ENCODE measurements at regions not wholly inside any gene's neighbourhood (a gene's known extent, or its start where the extent isn't known, plus 50 kb on each side); places are given as distances from the start of the nearest gene placed in this dataset.

DNA sequence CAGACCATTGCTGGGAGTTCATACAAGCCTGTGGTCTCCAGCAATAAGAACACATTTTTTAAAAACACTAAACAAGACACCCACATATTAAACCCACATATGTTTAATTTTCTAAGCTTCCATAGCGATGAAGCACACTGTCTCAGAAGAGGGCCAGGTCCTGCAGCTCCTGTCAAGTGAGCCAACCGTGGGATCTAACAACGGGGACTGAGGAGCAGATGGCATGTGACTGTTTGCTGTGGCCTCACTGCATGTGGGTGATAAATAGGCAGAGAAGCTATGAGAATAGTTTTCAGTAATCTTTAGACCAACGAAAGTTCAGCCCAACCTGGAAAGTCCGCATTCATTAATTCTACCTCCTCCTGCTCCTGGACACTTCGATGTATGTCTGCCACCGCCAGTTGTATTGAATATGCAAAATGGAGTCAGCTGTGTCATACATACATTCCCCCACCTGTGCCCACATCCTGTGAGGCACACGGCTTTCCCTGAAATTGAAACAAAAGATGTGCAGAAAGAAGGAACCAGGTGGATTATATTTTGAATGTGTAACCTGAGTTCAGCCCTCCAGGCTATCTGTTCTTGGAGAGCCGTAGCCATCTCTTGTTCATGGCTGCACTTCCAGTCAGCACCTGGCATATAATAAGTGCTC is 88.2 kb downstream of the MIS18A start:
- no peaks in the 10 kb centered on the region for H3K9me3 ChIP-seq (replicated peaks; ENCODE audit: control insufficient read depth, insufficient read depth, low read depth, low read length)
- no peak overlapping the region for H3K27ac ChIP-seq (ENCODE audit: extremely low read depth, low read depth, low read length)
- ATAC-seq, result no peak
- in situ Hi-C loops (cut with MboI) (no loop called here), intact Hi-C loops (cut with micrococcal nuclease) (no loop called here)
- no peaks in the 10 kb centered on the region for H3K36me3 ChIP-seq (ENCODE audit: control insufficient read depth, insufficient read depth, low read length)
- H3K4me3 ChIP-seq, result no peak overlapping the region
- H2AFZ ChIP-seq (ENCODE audit: low read depth, low read length), result no peak overlapping the region
- DNase-seq (ENCODE audit: extremely low read depth in 1 of 4, low spot score in 3 of 4), result no peak
- H3K4me2 ChIP-seq (ENCODE audit: insufficient read depth, low read length), result no peak overlapping the region
- 1% methylated on average over 9 of the region's 9 CpGs for WGBS (ENCODE audit: insufficient coverage, low coverage, missing lambda C conversion rate)
- POLR2A ChIA-PET, result no interaction called here
- H3K4me1 ChIP-seq (replicated peaks in 1 of 2; ENCODE audit: control insufficient read depth in 2 of 2, insufficient read depth in 2 of 2, low read length in 2 of 2), result no peaks in the 10 kb centered on the region
- no peaks in the 10 kb centered on the region for H3K9me1 ChIP-seq (ENCODE audit: control insufficient read depth, insufficient read depth, low read length)
- H3K9ac ChIP-seq (ENCODE audit: insufficient read depth in 1 of 2, low read depth in 2 of 2, low read length in 2 of 2), result no peak overlapping the region
- H3K79me2 ChIP-seq (ENCODE audit: control insufficient read depth, insufficient read depth, low read length), result no peaks in the 10 kb centered on the region
- CTCF ChIA-PET (ENCODE audit: low intra/inter-chr PET ratio), result no interaction called here
- BruUV-seq (replicated peaks), result no TSS peak
- 0 out of 2 replicates have a peak, but pooled peaks cover 4% of the 10 kb centered on the region for H4K20me1 ChIP-seq (replicated peaks; ENCODE audit: control insufficient read depth, insufficient read depth, low read length)
- peaks cover 12 to 46% of the 10 kb centered on the region in 2 experiments for H3K27me3 ChIP-seq (ENCODE audit: control insufficient read depth in 2 of 2, insufficient read depth in 2 of 2, low read length in 2 of 2)
- FAIRE-seq, result no peak
- TF ChIP-seq, protein P1, sequence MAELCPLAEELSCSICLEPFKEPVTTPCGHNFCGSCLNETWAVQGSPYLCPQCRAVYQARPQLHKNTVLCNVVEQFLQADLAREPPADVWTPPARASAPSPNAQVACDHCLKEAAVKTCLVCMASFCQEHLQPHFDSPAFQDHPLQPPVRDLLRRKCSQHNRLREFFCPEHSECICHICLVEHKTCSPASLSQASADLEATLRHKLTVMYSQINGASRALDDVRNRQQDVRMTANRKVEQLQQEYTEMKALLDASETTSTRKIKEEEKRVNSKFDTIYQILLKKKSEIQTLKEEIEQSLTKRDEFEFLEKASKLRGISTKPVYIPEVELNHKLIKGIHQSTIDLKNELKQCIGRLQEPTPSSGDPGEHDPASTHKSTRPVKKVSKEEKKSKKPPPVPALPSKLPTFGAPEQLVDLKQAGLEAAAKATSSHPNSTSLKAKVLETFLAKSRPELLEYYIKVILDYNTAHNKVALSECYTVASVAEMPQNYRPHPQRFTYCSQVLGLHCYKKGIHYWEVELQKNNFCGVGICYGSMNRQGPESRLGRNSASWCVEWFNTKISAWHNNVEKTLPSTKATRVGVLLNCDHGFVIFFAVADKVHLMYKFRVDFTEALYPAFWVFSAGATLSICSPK (IDR thresholded peaks at IDR 0.05; ENCODE audit: borderline replicate concordance), result no peak
- TF ChIP-seq, protein P2, sequence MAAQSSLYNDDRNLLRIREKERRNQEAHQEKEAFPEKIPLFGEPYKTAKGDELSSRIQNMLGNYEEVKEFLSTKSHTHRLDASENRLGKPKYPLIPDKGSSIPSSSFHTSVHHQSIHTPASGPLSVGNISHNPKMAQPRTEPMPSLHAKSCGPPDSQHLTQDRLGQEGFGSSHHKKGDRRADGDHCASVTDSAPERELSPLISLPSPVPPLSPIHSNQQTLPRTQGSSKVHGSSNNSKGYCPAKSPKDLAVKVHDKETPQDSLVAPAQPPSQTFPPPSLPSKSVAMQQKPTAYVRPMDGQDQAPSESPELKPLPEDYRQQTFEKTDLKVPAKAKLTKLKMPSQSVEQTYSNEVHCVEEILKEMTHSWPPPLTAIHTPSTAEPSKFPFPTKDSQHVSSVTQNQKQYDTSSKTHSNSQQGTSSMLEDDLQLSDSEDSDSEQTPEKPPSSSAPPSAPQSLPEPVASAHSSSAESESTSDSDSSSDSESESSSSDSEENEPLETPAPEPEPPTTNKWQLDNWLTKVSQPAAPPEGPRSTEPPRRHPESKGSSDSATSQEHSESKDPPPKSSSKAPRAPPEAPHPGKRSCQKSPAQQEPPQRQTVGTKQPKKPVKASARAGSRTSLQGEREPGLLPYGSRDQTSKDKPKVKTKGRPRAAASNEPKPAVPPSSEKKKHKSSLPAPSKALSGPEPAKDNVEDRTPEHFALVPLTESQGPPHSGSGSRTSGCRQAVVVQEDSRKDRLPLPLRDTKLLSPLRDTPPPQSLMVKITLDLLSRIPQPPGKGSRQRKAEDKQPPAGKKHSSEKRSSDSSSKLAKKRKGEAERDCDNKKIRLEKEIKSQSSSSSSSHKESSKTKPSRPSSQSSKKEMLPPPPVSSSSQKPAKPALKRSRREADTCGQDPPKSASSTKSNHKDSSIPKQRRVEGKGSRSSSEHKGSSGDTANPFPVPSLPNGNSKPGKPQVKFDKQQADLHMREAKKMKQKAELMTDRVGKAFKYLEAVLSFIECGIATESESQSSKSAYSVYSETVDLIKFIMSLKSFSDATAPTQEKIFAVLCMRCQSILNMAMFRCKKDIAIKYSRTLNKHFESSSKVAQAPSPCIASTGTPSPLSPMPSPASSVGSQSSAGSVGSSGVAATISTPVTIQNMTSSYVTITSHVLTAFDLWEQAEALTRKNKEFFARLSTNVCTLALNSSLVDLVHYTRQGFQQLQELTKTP (IDR thresholded peaks at IDR 0.05; ENCODE audit: low read depth in 1 of 2, partially characterized antibody in 2 of 2), result no peak
- TF ChIP-seq ARID1B (IDR thresholded peaks at IDR 0.05), result no peak
- TF ChIP-seq, protein P3, sequence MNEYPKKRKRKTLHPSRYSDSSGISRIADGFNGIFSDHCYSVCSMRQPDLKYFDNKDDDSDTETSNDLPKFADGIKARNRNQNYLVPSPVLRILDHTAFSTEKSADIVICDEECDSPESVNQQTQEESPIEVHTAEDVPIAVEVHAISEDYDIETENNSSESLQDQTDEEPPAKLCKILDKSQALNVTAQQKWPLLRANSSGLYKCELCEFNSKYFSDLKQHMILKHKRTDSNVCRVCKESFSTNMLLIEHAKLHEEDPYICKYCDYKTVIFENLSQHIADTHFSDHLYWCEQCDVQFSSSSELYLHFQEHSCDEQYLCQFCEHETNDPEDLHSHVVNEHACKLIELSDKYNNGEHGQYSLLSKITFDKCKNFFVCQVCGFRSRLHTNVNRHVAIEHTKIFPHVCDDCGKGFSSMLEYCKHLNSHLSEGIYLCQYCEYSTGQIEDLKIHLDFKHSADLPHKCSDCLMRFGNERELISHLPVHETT (CRISPR knock-in tag; conservative IDR thresholded peaks at IDR 0.05 in 1 of 2, IDR thresholded peaks at IDR 0.05 in 1 of 2), result no peak
- TF ChIP-seq CHD2 (IDR thresholded peaks at IDR 0.05; ENCODE audit: low read depth, low read length), result no peak
- no peak for TF ChIP-seq PTRF (tag; IDR thresholded peaks at IDR 0.05)
- TF ChIP-seq CREB1 (IDR thresholded peaks at IDR 0.05), result no peak
- no peak for TF ChIP-seq CREB1 (CRISPR knock-in tag; IDR thresholded peaks at IDR 0.05)
- no peak for TF ChIP-seq ZNF197 (CRISPR knock-in tag; IDR thresholded peaks at IDR 0.05; ENCODE audit: low read depth)
- TF ChIP-seq ZNF707 (CRISPR knock-in tag; conservative IDR thresholded peaks at IDR 0.05), result no peak
- no peak for TF ChIP-seq FOSL1 (tag; conservative IDR thresholded peaks at IDR 0.05)
- TF ChIP-seq MYBL2 (IDR thresholded peaks at IDR 0.05; ENCODE audit: low read depth), result no peak
- no peak for TF ChIP-seq MYBL2 (CRISPR knock-in tag; IDR thresholded peaks at IDR 0.05; ENCODE audit: borderline replicate concordance)
- no peak for TF ChIP-seq MYC (IDR thresholded peaks at IDR 0.05; ENCODE audit: low read depth, low read length)
- no peak for TF ChIP-seq MYC (CRISPR knock-in tag; IDR thresholded peaks at IDR 0.05; ENCODE audit: borderline replicate concordance, low read depth)
